OCI-LY3 (cell line): ENCODE measurements at regions not wholly inside any gene's neighbourhood (a gene's known extent, or its start where the extent isn't known, plus 50 kb on each side); places are given as distances from the start of the nearest gene placed in this dataset.

Experiments
- EZH2phosphoT487 ChIP-seq: fragments of 200-600 bp; shearing (Covaris generic); IDR thresholded peaks from 2 replicates; pipeline ENCODE4 v1.6.1; 2018; ENCODE audit warnings: antibody characterized with exemption, mixed run types, low read depth
- TF ChIP-seq, protein P1 (sequence below): fragments of 200-600, 300-600 bp; sonication (generic); IDR thresholded peaks from 2 replicates; pipeline ENCODE4 v1.5.1; 2014; ENCODE audit warnings: antibody characterized with exemption, low read length, low read depth

DNA sequence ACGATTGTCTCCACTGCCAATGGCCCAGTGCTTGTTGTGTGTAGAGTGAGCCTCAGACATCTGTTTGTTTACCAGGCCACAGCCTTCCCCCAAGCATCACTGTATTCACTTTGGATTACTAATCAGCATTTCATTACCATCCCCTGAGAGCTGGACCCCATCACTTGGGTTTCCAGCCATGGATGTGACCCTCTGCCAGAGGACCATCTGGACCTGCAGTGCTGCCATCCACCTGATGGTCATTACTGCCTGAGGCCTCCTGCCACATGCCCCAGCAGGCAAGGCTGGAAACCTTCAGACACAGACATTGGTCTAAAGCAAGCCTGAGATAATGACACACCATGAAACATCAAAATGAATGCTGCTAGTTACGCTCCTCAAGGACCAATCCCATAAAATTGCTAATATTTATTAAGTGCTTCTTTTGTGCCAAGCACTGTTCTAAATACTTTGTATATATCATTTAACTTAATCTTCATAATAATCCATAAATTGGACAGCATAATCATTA is 2096.3 kb upstream of the CELF4 start:
- no peak for TF ChIP-seq EZH2phosphoT487
- TF ChIP-seq, protein P1, sequence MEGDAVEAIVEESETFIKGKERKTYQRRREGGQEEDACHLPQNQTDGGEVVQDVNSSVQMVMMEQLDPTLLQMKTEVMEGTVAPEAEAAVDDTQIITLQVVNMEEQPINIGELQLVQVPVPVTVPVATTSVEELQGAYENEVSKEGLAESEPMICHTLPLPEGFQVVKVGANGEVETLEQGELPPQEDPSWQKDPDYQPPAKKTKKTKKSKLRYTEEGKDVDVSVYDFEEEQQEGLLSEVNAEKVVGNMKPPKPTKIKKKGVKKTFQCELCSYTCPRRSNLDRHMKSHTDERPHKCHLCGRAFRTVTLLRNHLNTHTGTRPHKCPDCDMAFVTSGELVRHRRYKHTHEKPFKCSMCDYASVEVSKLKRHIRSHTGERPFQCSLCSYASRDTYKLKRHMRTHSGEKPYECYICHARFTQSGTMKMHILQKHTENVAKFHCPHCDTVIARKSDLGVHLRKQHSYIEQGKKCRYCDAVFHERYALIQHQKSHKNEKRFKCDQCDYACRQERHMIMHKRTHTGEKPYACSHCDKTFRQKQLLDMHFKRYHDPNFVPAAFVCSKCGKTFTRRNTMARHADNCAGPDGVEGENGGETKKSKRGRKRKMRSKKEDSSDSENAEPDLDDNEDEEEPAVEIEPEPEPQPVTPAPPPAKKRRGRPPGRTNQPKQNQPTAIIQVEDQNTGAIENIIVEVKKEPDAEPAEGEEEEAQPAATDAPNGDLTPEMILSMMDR: no peak
